Retina (tissue), 1 donor: ENCODE measurements at regions not wholly inside any gene's neighbourhood (a gene's known extent, or its start where the extent isn't known, plus 50 kb on each side); places are given as distances from the start of the nearest gene placed in this dataset.
"Not testable (repeated sequence)": the region's sequence is repeated elsewhere in the genome, so short reads cannot be mapped to it uniquely, and the experiment has no call there.

Source experiments
- DNase-seq: peaks from one replicate; pipeline ENCODE4 v3.0.0-alpha.2; 2016

- DNase-seq, result no peak
Observed at GRCh38 chr1:30525971-30526651, 197.3 kb downstream of the MATN1 start.

GRCh38 chr1:30525631-30525970 is 197.8 kb downstream of the MATN1 start:
- no peak for DNase-seq

DNA sequence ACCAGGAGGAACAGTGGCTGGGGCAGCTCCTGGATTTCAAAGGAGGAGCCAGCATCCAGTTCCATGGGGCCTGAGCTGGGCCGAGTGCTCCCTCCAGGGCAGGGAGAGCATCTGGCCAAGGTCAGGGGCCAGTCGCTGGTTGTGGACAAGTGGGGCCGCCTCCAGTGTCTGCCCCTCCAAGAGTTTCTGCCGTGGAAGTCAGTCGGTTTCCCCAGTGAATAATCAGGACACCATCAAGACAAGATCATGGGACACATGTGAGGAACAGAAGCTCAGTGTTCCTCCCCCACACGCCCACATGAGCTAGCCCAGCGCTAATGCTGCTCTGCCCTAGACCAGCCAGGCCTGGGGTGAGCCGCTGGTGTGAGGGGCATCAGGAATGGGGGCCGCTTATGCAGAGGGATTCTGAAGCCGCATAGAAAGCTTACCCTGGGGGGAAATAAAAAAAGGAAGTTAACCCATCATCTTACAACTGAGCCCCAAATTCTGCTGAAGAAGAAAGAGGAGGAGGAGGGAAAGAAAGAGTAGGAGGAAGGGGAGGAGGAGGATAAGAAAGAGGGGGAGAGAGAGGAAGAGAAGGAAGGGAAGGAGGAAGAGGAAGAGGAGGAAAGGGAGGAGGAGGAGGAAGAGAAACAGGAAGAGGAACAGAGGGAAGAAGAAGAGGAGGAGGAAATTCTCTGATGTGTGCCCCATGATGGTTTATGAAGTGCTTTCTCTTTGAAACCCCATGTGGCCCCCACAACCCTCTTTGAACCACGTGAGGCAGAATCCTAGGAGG is 198.4 kb downstream of the MATN1 start:
- DNase-seq, result no peak

- DNase-seq, result not testable (repeated sequence)
Observed at GRCh38 chr1:30524025-30524555, 199.3 kb downstream of the MATN1 start.

GRCh38 chr1:30523055-30524020 is 200.0 kb downstream of the MATN1 start:
- DNase-seq, result no peak

- no peak for DNase-seq
Observed at GRCh38 chr1:30522031-30523004, 201.1 kb downstream of the MATN1 start.

- DNase-seq, result no peak
Observed at GRCh38 chr1:30521261-30521865, 202.0 kb downstream of the MATN1 start.

- no peak for DNase-seq
Observed at GRCh38 chr1:30520476-30520875, 202.9 kb downstream of the MATN1 start.

- no peak for DNase-seq
Observed at GRCh38 chr1:30519201-30519763, 204.1 kb downstream of the MATN1 start.

DNA sequence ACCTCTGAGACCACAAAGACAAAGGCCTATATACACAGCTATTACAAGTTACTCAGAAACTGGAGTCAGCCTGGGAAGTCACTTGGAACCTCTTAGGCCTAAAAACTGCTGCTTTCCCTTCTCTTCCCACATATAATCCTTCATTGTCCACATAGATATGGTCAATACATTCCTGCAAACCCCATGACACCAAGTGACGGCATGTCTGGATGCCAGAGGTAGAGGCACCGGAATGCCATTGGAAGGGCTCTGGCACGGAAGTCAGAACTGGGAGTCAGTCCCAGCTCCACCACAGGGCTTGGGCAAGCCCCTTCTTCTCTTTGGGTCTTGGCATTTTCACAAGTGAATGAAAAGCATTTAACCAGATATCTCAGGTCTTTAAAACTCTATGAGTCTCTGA is 204.7 kb downstream of the MATN1 start:
- DNase-seq, result no peak

DNA sequence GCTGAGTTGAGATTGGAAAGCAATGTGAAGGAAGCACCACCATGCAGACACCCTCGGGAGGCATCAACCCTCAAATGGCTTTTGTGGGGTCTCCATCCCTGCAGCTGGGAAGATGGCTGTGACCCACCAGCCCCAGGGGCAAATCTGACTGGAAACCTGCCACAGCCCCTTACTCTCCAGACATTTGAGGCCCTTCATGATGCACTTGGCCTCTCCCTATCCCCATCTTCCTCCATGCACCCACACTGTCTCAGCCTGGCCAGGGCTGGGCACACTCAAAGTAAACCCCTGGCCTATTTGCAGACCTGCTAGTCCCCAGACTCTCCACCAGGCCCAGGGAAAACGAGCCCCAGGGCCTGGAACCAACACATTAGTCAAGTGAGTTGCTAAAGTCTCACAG is 205.2 kb downstream of the MATN1 start:
- DNase-seq, result no peak

DNA sequence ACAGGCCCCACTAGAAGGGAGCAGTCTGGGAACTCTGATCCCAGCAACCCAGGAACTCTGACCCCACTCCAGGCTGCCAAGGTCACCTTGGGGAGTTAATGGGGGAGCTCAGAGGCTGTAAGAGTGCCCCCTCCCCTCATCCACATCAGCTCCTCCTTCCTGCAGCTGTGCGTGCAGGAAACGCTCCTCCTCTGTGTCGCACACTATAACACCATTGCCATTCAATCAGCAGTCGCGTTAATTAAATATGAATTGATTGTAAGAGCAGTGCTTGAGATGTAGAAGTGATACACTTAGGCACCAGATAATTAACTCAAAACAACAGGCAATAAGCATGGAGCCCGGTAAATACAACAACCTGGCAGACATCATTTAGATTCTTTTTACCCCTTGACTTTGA is 205.7 kb downstream of the MATN1 start:
- not testable (repeated sequence) for DNase-seq

DNA sequence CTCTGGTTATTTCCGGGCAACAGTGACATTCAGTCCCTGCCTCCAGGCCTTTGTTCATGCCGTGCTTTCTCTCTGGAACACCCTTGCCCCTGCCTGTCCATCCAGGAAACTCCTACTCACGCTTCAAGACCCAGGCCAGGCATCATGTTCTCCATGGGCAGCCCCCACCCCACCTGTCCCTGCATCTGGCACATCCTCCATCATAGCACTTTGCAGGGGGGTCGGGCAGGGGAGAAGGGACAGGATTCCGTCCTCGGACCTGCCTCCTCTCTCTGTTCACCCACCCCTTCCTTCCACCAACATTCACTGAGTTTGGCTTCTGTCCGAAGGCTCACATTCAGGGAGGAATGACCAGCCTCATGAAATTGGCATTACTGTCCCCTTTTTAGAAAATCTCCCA is 206.1 kb downstream of the MATN1 start:
- not testable (repeated sequence) for DNase-seq

GRCh38 chr1:30516485-30516858 is 206.9 kb downstream of the MATN1 start:
- no peak for DNase-seq

DNA sequence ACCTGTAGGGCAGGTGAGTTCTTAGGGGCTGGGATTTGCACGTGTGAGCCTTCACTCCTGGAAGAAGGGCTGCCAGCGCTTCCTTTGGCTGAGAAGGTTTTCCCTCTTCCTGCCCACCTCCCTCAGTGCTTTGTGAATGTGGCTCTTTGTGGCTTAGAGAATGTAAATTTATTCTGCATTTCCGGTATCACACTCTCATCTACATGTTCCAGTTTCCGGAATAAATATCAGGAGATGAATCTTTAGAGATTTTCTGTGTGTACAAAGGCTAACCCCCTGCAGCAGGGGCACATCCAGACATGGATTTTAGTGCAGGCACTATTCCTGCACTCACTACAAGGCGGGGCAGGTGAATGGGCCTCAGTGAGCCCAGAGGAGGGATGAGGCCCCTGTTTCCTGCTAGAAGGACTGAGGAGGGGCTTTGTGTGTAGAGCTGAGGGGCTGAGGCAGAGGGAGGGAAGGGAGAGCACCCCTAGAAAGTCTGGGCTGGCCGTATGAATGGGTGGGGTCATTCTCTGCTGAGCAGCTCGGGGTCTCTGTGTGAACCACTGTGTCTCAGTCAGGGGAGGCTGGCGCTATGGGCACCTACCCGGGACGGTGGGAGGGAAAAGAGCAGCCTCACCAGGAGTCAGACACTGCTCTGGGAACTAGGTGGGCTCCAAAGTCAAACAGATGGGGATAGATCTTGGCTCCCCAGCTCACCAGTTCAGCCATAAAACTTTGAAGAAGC is 207.5 kb downstream of the MATN1 start:
- DNase-seq, result no peak

DNA sequence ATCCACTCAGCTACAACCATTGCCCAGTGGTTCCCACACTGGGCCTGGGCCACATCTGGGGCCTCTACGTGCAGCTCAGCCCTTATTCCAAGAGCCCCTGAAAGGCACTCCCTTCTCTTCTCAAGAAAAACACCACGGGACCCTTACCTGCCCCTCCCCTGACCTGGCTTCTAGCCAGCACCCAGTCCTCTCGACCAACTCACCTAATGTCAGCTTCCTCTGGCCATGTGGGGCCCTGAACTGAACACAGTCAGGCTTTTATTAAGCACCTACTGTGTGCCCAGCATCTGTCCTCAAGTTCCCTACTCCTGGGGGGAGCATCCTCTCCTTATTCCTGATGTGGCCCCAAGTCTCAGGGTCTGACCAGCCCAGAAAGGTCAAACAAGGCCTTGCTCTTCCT is 208.4 kb downstream of the MATN1 start:
- no peak for DNase-seq

GRCh38 chr1:30514137-30514654 is 209.2 kb downstream of the MATN1 start:
- DNase-seq, result no peak

GRCh38 chr1:30513396-30514136 is 209.8 kb downstream of the MATN1 start:
- DNase-seq, result no peak

DNA sequence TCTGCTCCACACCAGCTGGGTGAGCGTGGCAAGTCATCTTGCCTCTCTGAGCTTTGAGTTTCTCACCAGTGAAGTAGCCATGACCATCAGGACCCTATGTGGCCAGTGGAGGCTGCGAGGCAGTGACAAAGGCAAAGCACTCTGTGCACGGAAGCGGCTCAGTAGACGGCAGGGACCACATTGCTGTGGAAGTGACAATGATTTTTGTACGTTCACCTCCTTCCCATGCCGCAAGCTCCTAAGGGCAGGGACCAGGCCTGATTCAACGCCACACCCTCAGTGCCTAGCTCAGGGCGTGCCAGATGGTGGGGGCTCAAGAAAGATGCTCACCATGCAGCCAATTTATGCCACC is 210.5 kb downstream of the MATN1 start:
- no peak for DNase-seq
